HG03521 (cell line): ENCODE measurements at regions not wholly inside any gene's neighbourhood (a gene's known extent, or its start where the extent isn't known, plus 50 kb on each side); places are given as distances from the start of the nearest gene placed in this dataset.

Experiments used
- ATAC-seq: cut with Tn5 transposase; IDR thresholded peaks from one replicate; pipeline ENCODE4 v1.9.1; 2021; ENCODE audit warnings: mild to moderate bottlenecking, moderate library complexity; ENCODE audit not compliant: unreplicated experiment

- no peak for ATAC-seq
Observed at GRCh38 chr3:67897351-67898336, 243.2 kb upstream of the SUCLG2 start.

- no peak for ATAC-seq
Observed at GRCh38 chr3:67896130-67896529, 241.7 kb upstream of the SUCLG2 start.

GRCh38 chr3:67894510-67894909 is 240.1 kb upstream of the SUCLG2 start:
- ATAC-seq: no peak

GRCh38 chr3:67884345-67884744 is 229.9 kb upstream of the SUCLG2 start:
- ATAC-seq: no peak

- no peak for ATAC-seq
Observed at GRCh38 chr3:67883766-67884165, 229.4 kb upstream of the SUCLG2 start.

- ATAC-seq: no peak
Observed at GRCh38 chr3:67882981-67883380, 228.6 kb upstream of the SUCLG2 start.

- no peak for ATAC-seq
Observed at GRCh38 chr3:67876261-67876660, 221.8 kb upstream of the SUCLG2 start.

GRCh38 chr3:67875858-67876257 is 221.4 kb upstream of the SUCLG2 start:
- ATAC-seq: no peak

GRCh38 chr3:67875338-67875737 is 220.9 kb upstream of the SUCLG2 start:
- no peak for ATAC-seq

- ATAC-seq: no peak
Observed at GRCh38 chr3:67870477-67870876, 216.1 kb upstream of the SUCLG2 start.

- ATAC-seq: no peak
Observed at GRCh38 chr3:67866571-67866970, 212.2 kb upstream of the SUCLG2 start.

GRCh38 chr3:67864587-67865183 is 210.3 kb upstream of the SUCLG2 start:
- ATAC-seq: no peak

- no peak for ATAC-seq
Observed at GRCh38 chr3:67863869-67864268, 209.5 kb upstream of the SUCLG2 start.

GRCh38 chr3:67860429-67860828 is 206.0 kb upstream of the SUCLG2 start:
- ATAC-seq: no peak

GRCh38 chr3:67858492-67858891 is 204.1 kb upstream of the SUCLG2 start:
- no peak for ATAC-seq

GRCh38 chr3:67856718-67857117 is 202.3 kb upstream of the SUCLG2 start:
- no peak for ATAC-seq

- ATAC-seq: no peak
Observed at GRCh38 chr3:67854663-67855062, 200.3 kb upstream of the SUCLG2 start.

- ATAC-seq: no peak
Observed at GRCh38 chr3:67853520-67853919, 199.1 kb upstream of the SUCLG2 start.

- no peak for ATAC-seq
Observed at GRCh38 chr3:67848299-67848698, 193.9 kb upstream of the SUCLG2 start.

GRCh38 chr3:67846166-67846565 is 191.8 kb upstream of the SUCLG2 start:
- ATAC-seq: no peak

GRCh38 chr3:67832817-67833216 is 178.4 kb upstream of the SUCLG2 start:
- no peak for ATAC-seq

GRCh38 chr3:67831262-67831661 is 176.8 kb upstream of the SUCLG2 start:
- no peak for ATAC-seq
